PC-3 (cell line): ENCODE measurements at regions not wholly inside any gene's neighbourhood (a gene's known extent, or its start where the extent isn't known, plus 50 kb on each side); places are given as distances from the start of the nearest gene placed in this dataset.

Experiments
- ATAC-seq: fragments of 200-7000 bp; cut with Tn5 transposase; 2 replicates; pipeline ENCODE4 v1.9.1; 2020; ENCODE audit warnings: mild to moderate bottlenecking, moderate library complexity
- BruUV-seq: library from RNA; stranded (reverse); fragments of 400-500 nt; replicated peaks from 2 replicates; lab custom pipeline; 2021; lab: Mats Ljungman, UMichigan
- CTCF ChIA-PET: fragments of 300-600 bp; sonication (Branson Sonifier 250); formaldehyde crosslinking; loops from one replicate; lab custom pipeline; 2022; ENCODE audit warnings: antibody characterized with exemption; lab: Charles Lee
- POLR2A ChIA-PET: fragments of 300-600 bp; sonication (Branson Sonifier 250); formaldehyde crosslinking; loops from one replicate; lab custom pipeline; 2022; ENCODE audit warnings: antibody characterized with exemption; ENCODE audit not compliant: unreplicated experiment; lab: Charles Lee
- DNase-seq: peaks from one replicate; pipeline ENCODE4 v3.0.0-alpha.2; 2015
- H2AFZ ChIP-seq: fragments of 300-600 bp; sonication (generic); 2 replicates; pipeline ENCODE4 v1.6.0; 2016; ENCODE audit warnings: antibody characterized with exemption, low read length
- H3F3A ChIP-seq: fragments of 300-600 bp; sonication (generic); one replicate; pipeline ENCODE4 v1.6.0; 2017; ENCODE audit warnings: antibody characterized with exemption, low read length, control low read depth, mild to moderate bottlenecking; ENCODE audit not compliant: unreplicated experiment
- H3K27ac ChIP-seq: fragments of 300-600 bp; sonication (generic); 2 replicates; pipeline ENCODE4 v1.5.1; 2016; ENCODE audit warnings: mild to moderate bottlenecking, low read length
- H3K27me3 ChIP-seq: fragments of 300-600 bp; sonication (generic); 2 replicates; pipeline ENCODE4 v1.6.1; 2016; ENCODE audit warnings: low read length, mixed read lengths
- H3K36me3 ChIP-seq: fragments of 300-600 bp; sonication (generic); 2 replicates; pipeline ENCODE4 v1.6.1; 2016; ENCODE audit warnings: low read depth, mixed run types, low read length, mixed read lengths
- H3K4me1 ChIP-seq: fragments of 300-600 bp; sonication (generic); 2 replicates; pipeline ENCODE4 v1.5.1; 2016; ENCODE audit warnings: low read length; ENCODE audit not compliant: insufficient read depth
- H3K4me2 ChIP-seq: fragments of 300-600 bp; sonication (generic); 2 replicates; pipeline ENCODE4 v1.6.0; 2016; ENCODE audit warnings: low read length
- H3K4me3 ChIP-seq: fragments of 300-600 bp; sonication (generic); 2 replicates; pipeline ENCODE4 v1.5.1; 2016; ENCODE audit warnings: mild to moderate bottlenecking, low read length, mixed read lengths
- H3K79me2 ChIP-seq: fragments of 300-600 bp; sonication (generic); 2 replicates; pipeline ENCODE4 v1.6.1; 2017; ENCODE audit warnings: low read length, mixed read lengths
- H3K9ac ChIP-seq: fragments of 300-600 bp; sonication (generic); 2 replicates; pipeline ENCODE4 v1.6.0; 2016; ENCODE audit warnings: mild to moderate bottlenecking, low read length
- H3K9me2 ChIP-seq: fragments of 300-600 bp; sonication (generic); replicated peaks from 2 replicates; pipeline ENCODE4 v1.6.1; 2016; ENCODE audit warnings: mixed run types, low read length, mixed read lengths
- H3K9me3 ChIP-seq: fragments of 300-600 bp; sonication (generic); 2 replicates; pipeline ENCODE4 v1.6.1; 2016; ENCODE audit warnings: low read length, mixed read lengths
- H4K20me1 ChIP-seq: fragments of 300-600 bp; sonication (generic); 2 replicates; pipeline ENCODE4 v1.6.1; 2016; ENCODE audit warnings: low read length, mixed read lengths
- CTCF ChIP-seq: fragments of 300-600 bp; sonication (generic); conservative IDR thresholded peaks from 2 replicates; pipeline ENCODE4 v1.5.1; 2017; ENCODE audit warnings: antibody characterized with exemption, low read depth, mild to moderate bottlenecking, low read length
- EZH2 ChIP-seq: fragments of 300-600 bp; sonication (generic); IDR thresholded peaks from one replicate; pipeline ENCODE4 v1.6.1; 2017; ENCODE audit warnings: antibody characterized with exemption, mild to moderate bottlenecking, low read length; ENCODE audit not compliant: unreplicated experiment
- EZH2phosphoT487 ChIP-seq: fragments of 300-600 bp; sonication (generic); IDR thresholded peaks from 2 replicates; pipeline ENCODE4 v1.6.1; 2018; ENCODE audit warnings: mild to moderate bottlenecking, antibody characterized with exemption, low read length, borderline replicate concordance
- intact Hi-C: fragments of 100-400 bp; cut with micrococcal nuclease; formaldehyde crosslinking; loops from 2 replicates; pipeline ENCODE4 v1.9.0; 2023

- POLR2A ChIA-PET = no interaction called here
- H3K36me3 ChIP-seq = no peaks in the 10 kb centered on the region
- TF ChIP-seq EZH2phosphoT487 = no peak
- no peak for TF ChIP-seq CTCF
- TF ChIP-seq EZH2 = no peak
- CTCF ChIA-PET = no interaction called here
- DNase-seq (no peak), ATAC-seq (no peak)
- peaks cover 18% of the 10 kb centered on the region; the same call in 1 of the 2 replicates for H3K27me3 ChIP-seq
- no peak overlapping the region for H3K4me2 ChIP-seq
- no peak overlapping the region for H3K9ac ChIP-seq
- H3K27ac ChIP-seq = no peak overlapping the region
- no peaks in the 10 kb centered on the region for H4K20me1 ChIP-seq
- intact Hi-C loops = no loop called here
- no TSS peak for BruUV-seq
- H3F3A ChIP-seq = no peaks in the 10 kb centered on the region
- H3K4me1 ChIP-seq = peaks cover 4% of the 10 kb centered on the region; the same call in 1 of the 2 replicates
- no peak overlapping the region for H2AFZ ChIP-seq
- H3K9me2 ChIP-seq = no peaks in the 10 kb centered on the region
- no peaks in the 10 kb centered on the region for H3K9me3 ChIP-seq
- H3K4me3 ChIP-seq = no peak overlapping the region
- H3K79me2 ChIP-seq = no peaks in the 10 kb centered on the region
Measured at GRCh38 chr15:37537802-37538201, 396.6 kb upstream of the TMCO5A start.

- Histone ChIP-seq H3K9me3 (no peaks in the 10 kb centered on the region), H3F3A (no peaks in the 10 kb centered on the region), H3K4me1 (no peaks in the 10 kb centered on the region), H3K27ac (no peak overlapping the region), H3K9ac (no peak overlapping the region), H2AFZ (no peak overlapping the region), H3K4me3 (no peak overlapping the region), H4K20me1 (no peaks in the 10 kb centered on the region), H3K79me2 (no peaks in the 10 kb centered on the region), H3K9me2 (no peaks in the 10 kb centered on the region), H3K4me2 (no peak overlapping the region), H3K36me3 (no peaks in the 10 kb centered on the region), H3K27me3 (peaks cover 29% of the 10 kb centered on the region; the same call in 1 of the 2 replicates)
- DNase-seq = no peak
- no peak for ATAC-seq
- TF ChIP-seq EZH2 (no peak), CTCF (no peak), EZH2phosphoT487 (no peak)
- POLR2A ChIA-PET = no interaction called here
- no TSS peak for BruUV-seq
- intact Hi-C loops = no loop called here
- CTCF ChIA-PET = no interaction called here
Measured at GRCh38 chr15:37548116-37548515, 386.3 kb upstream of the TMCO5A start.

GRCh38 chr15:37550360-37551024 is 383.9 kb upstream of the TMCO5A start:
- BruUV-seq = no TSS peak
- Histone ChIP-seq H3K4me1 (no peaks in the 10 kb centered on the region), H3K9me2 (no peaks in the 10 kb centered on the region), H4K20me1 (no peaks in the 10 kb centered on the region), H3K9ac (no peak overlapping the region), H3K27ac (no peak overlapping the region), H3K4me2 (no peak overlapping the region), H3K27me3 (peaks cover 26% of the 10 kb centered on the region; the same call in 1 of the 2 replicates), H3F3A (no peaks in the 10 kb centered on the region), H3K4me3 (no peak overlapping the region), H2AFZ (no peak overlapping the region), H3K9me3 (no peaks in the 10 kb centered on the region), H3K79me2 (no peaks in the 10 kb centered on the region), H3K36me3 (no peaks in the 10 kb centered on the region)
- DNase-seq (no peak), ATAC-seq (no peak)
- ChIA-PET CTCF (no interaction called here), POLR2A (no interaction called here)
- intact Hi-C loops = no loop called here
- TF ChIP-seq EZH2phosphoT487 (no peak), EZH2 (no peak), CTCF (no peak)
